ENCODE measurements at regions not wholly inside any gene's neighbourhood (a gene's known extent, or its start where the extent isn't known, plus 50 kb on each side); places are given as distances from the start of the nearest gene placed in this dataset.

DNA sequence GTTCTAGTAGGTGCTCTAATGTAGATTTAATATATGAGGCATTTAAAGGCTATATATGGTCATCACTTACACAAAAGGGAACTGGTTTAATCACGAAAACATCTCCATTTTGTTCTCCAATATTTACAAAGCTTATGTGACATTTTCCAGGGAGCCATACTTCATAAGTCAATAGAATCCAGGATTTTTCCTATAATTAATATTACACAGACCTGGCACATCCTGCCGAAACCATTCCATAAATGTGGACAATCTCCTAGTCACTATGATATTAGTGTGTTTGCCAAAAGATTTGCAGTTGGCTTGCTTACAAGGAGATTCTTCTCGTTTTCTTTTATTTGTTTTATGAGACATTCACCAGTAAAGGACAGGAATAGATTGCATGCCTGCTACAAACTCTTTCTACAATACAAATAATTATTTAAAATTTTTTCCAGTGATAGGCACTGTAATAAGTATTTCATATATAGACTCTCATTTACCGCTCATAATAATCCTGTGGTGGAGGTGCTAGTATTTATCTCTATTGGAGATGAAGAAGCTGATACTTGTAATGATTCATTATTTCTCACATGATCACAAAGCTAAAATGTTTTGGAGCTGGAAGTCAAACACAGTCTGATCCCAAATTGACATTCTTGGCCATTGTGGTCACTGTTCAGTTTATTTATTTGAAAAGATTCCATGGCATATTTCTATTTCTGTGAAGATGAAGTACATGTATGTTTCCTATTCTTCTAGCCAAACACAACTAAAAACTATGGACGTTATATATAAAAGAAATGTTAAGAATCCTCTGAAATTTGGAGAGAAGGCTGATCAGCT lies 597.0 kb downstream of the HTR1B start:
- TF ChIP-seq, protein P1, sequence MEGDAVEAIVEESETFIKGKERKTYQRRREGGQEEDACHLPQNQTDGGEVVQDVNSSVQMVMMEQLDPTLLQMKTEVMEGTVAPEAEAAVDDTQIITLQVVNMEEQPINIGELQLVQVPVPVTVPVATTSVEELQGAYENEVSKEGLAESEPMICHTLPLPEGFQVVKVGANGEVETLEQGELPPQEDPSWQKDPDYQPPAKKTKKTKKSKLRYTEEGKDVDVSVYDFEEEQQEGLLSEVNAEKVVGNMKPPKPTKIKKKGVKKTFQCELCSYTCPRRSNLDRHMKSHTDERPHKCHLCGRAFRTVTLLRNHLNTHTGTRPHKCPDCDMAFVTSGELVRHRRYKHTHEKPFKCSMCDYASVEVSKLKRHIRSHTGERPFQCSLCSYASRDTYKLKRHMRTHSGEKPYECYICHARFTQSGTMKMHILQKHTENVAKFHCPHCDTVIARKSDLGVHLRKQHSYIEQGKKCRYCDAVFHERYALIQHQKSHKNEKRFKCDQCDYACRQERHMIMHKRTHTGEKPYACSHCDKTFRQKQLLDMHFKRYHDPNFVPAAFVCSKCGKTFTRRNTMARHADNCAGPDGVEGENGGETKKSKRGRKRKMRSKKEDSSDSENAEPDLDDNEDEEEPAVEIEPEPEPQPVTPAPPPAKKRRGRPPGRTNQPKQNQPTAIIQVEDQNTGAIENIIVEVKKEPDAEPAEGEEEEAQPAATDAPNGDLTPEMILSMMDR (IDR thresholded peaks at IDR 0.05; ENCODE audit: poor library complexity): no peak
- TF ChIP-seq EZH2 (IDR thresholded peaks at IDR 0.05; ENCODE audit: borderline replicate concordance): no peak
- TF ChIP-seq EZH2phosphoT487 (IDR thresholded peaks at IDR 0.05; ENCODE audit: low read depth, severe bottlenecking, unreplicated experiment): no peak

Measured in hepatocyte (in vitro differentiated cells).